H1 (cell line): ENCODE measurements at regions not wholly inside any gene's neighbourhood (a gene's known extent, or its start where the extent isn't known, plus 50 kb on each side); places are given as distances from the start of the nearest gene placed in this dataset.
A peak's percentile ranks its signal among the peaks of the same experiment; 100 is the strongest.

Source experiments
- CTCF ChIA-PET: fragments of 300-600 bp; sonication (Branson Sonifier 250); formaldehyde crosslinking; loops from one replicate; lab custom pipeline; 2021; ENCODE audit not compliant: partially characterized antibody; lab: Charles Lee
- POLR2A ChIA-PET: fragments of 300-600 bp; sonication (Branson Sonifier 250); formaldehyde crosslinking; loops from one replicate; lab custom pipeline; 2021; ENCODE audit warnings: inconsistent platforms; ENCODE audit not compliant: partially characterized antibody; lab: Charles Lee
- DNase-seq, 2 experiments: peaks; one replicate each; pipeline versions ENCODE4 v3.0.0 to v3.0.0-alpha.2; 2010 to 2022; ENCODE audit warnings: low spot score in 2 of 2, low read depth in 1 of 2, mixed read lengths in 1 of 2
- FAIRE-seq: peaks from 2 replicates; lab custom pipeline; 2011; peaks lifted over from hg19 to GRCh38; lab: Jason Lieb, UNC
- H2AFZ ChIP-seq: 2 replicates; pipeline ENCODE4 v1.8.1; 2012; ENCODE audit warnings: low read length, inconsistent platforms
- H2AK5ac ChIP-seq: 2 replicates; pipeline ENCODE4 v1.6.1; 2013; ENCODE audit warnings: low read depth, low read length
- H2BK120ac ChIP-seq: replicated peaks from 2 replicates; pipeline ENCODE3; 2013; ENCODE audit warnings: low read depth, low read length, inconsistent platforms
- H2BK12ac ChIP-seq: 2 replicates; pipeline ENCODE4 v1.6.1; 2013; ENCODE audit warnings: low read depth, low read length
- H2BK15ac ChIP-seq: 2 replicates; pipeline ENCODE4 v1.6.1; 2013; ENCODE audit warnings: low read length
- H2BK20ac ChIP-seq: 2 replicates; pipeline ENCODE4 v1.6.1; 2013; ENCODE audit warnings: low read length
- H2BK5ac ChIP-seq: 2 replicates; pipeline ENCODE4 v1.6.1; 2013; ENCODE audit warnings: low read depth, low read length
- H3K14ac ChIP-seq: 2 replicates; pipeline ENCODE4 v1.6.1; 2013; ENCODE audit warnings: inconsistent platforms; ENCODE audit not compliant: insufficient read length
- H3K18ac ChIP-seq: 2 replicates; pipeline ENCODE4 v1.6.1; 2013; ENCODE audit warnings: low read length; ENCODE audit errors: extremely low read depth
- H3K23ac ChIP-seq: 2 replicates; pipeline ENCODE4 v1.6.1; 2013; ENCODE audit warnings: inconsistent platforms; ENCODE audit not compliant: insufficient read length
- H3K23me2 ChIP-seq: 2 replicates; pipeline ENCODE4 v1.6.1; 2013; ENCODE audit warnings: low read depth, low read length
- H3K27ac ChIP-seq: 2 replicates; pipeline ENCODE4 v1.6.1; 2011; ENCODE audit warnings: low read depth, low read length, inconsistent platforms
- H3K27me3 ChIP-seq, 4 experiments: replicated peaks in 1 of 4; 1 replicate in 1 of 4; 2 replicates in 3 of 4; pipeline versions ENCODE4 v1.6.1 to v1.8.1; 2011 to 2013; ENCODE audit warnings: low read length in 3 of 4, mild to moderate bottlenecking in 3 of 4, inconsistent platforms in 2 of 4, mixed read lengths in 2 of 4, moderate library complexity in 1 of 4; ENCODE audit not compliant: control insufficient read depth in 3 of 4, insufficient read depth in 3 of 4; ENCODE audit errors: extremely low read depth in 1 of 4
- H3K36me3 ChIP-seq, 4 experiments: 2 replicates each; pipeline versions ENCODE4 v1.6.1 to v1.8.1; 2011 to 2013; ENCODE audit warnings: mild to moderate bottlenecking in 4 of 4, low read length in 3 of 4, moderate library complexity in 2 of 4, control low read depth in 1 of 4, inconsistent platforms in 1 of 4; ENCODE audit not compliant: insufficient read depth in 4 of 4, control insufficient read depth in 2 of 4
- H3K4ac ChIP-seq: replicated peaks from 2 replicates; pipeline ENCODE3; 2013; ENCODE audit warnings: low read length, low read depth, mixed read lengths, inconsistent platforms; ENCODE audit not compliant: insufficient read length
- H3K4me1 ChIP-seq, 4 experiments: replicated peaks in 1 of 4; 1 replicate in 1 of 4; 2 replicates in 3 of 4; pipeline versions ENCODE4 v1.6.1 to v1.8.1; 2011 to 2013; ENCODE audit warnings: low read length in 3 of 4, inconsistent platforms in 2 of 4, mixed read lengths in 1 of 4; ENCODE audit not compliant: insufficient read depth in 4 of 4, control insufficient read depth in 3 of 4
- H3K4me2 ChIP-seq, 2 experiments: 2 replicates each; pipeline versions ENCODE4 v1.6.1 to v1.8.1; 2011 to 2013; ENCODE audit warnings: low read depth in 2 of 2, low read length in 2 of 2, control low read depth in 1 of 2, inconsistent platforms in 1 of 2, mild to moderate bottlenecking in 1 of 2; ENCODE audit not compliant: insufficient read depth in 1 of 2
- H3K4me3 ChIP-seq, 4 experiments: fragments of 200-600, 300-600 bp in 1 of 4; sonication (generic), shearing (Covaris generic), sonication (Bioruptor Twin) in 1 of 4; 2 replicates each; pipeline versions ENCODE4 v1.5.1 to v1.8.1; 2011 to 2016; ENCODE audit warnings: low read length in 4 of 4, low read depth in 3 of 4, control low read depth in 2 of 4, inconsistent platforms in 2 of 4, mild to moderate bottlenecking in 2 of 4, mixed read lengths in 1 of 4, moderate library complexity in 1 of 4; ENCODE audit not compliant: insufficient read depth in 2 of 4; ENCODE audit errors: extremely low read depth in 1 of 4
- H3K56ac ChIP-seq: replicated peaks from 2 replicates; pipeline ENCODE3; 2013; ENCODE audit warnings: low read depth, mild to moderate bottlenecking, mixed read lengths, low read length, inconsistent platforms; ENCODE audit not compliant: insufficient read length
- H3K79me1 ChIP-seq: 2 replicates; pipeline ENCODE4 v1.6.1; 2013; ENCODE audit warnings: low read depth, low read length, control low read depth
- H3K79me2 ChIP-seq, 2 experiments: 2 replicates each; pipeline versions ENCODE4 v1.6.1 to v1.8.1; 2012 to 2013; ENCODE audit warnings: low read length in 2 of 2, mild to moderate bottlenecking in 2 of 2, inconsistent platforms in 1 of 2; ENCODE audit not compliant: insufficient read depth in 2 of 2, control insufficient read depth in 1 of 2
- H3K9ac ChIP-seq, 4 experiments: replicated peaks in 1 of 4; 1 replicate in 1 of 4; 2 replicates in 3 of 4; pipeline versions ENCODE4 v1.6.1 to v1.8.1; 2011 to 2013; ENCODE audit warnings: low read depth in 3 of 4, low read length in 3 of 4, control low read depth in 2 of 4, mild to moderate bottlenecking in 2 of 4, moderate library complexity in 2 of 4, inconsistent platforms in 1 of 4; ENCODE audit errors: extremely low read depth in 1 of 4
- H3K9me3 ChIP-seq, 2 experiments: 2 replicates each; pipeline versions ENCODE4 v1.6.1 to v1.8.1; 2012 to 2013; ENCODE audit warnings: mild to moderate bottlenecking in 2 of 2, moderate library complexity in 2 of 2, control low read depth in 1 of 2, inconsistent platforms in 1 of 2, low read depth in 1 of 2, low read length in 1 of 2, mixed read lengths in 1 of 2; ENCODE audit not compliant: insufficient read depth in 2 of 2
- H4K20me1 ChIP-seq, 2 experiments: replicated peaks in 1 of 2; 2 replicates each; pipeline versions ENCODE3 to v1.8.1; 2011 to 2013; ENCODE audit warnings: inconsistent platforms in 2 of 2, low read length in 2 of 2, mild to moderate bottlenecking in 1 of 2; ENCODE audit not compliant: insufficient read depth in 2 of 2, control insufficient read depth in 1 of 2
- H4K5ac ChIP-seq: 2 replicates; pipeline ENCODE4 v1.6.1; 2013; ENCODE audit warnings: low read length, low read depth, mixed read lengths, inconsistent platforms; ENCODE audit not compliant: insufficient read length
- H4K8ac ChIP-seq: 2 replicates; pipeline ENCODE4 v1.8.0; 2013; ENCODE audit warnings: mild to moderate bottlenecking, moderate library complexity, low read length, inconsistent platforms; ENCODE audit not compliant: insufficient read depth; ENCODE audit errors: extremely low read depth
- H4K91ac ChIP-seq: replicated peaks from 2 replicates; pipeline ENCODE3; 2013; ENCODE audit warnings: low read length, mixed read lengths, inconsistent platforms; ENCODE audit not compliant: insufficient read length
- ATF2 ChIP-seq: IDR thresholded peaks from 2 replicates; pipeline ENCODE4 v1.6.1; 2012; ENCODE audit warnings: low read length, inconsistent platforms
- ATF3 ChIP-seq: IDR thresholded peaks from 2 replicates; pipeline ENCODE4 v1.6.1; 2011; ENCODE audit warnings: low read depth, mild to moderate bottlenecking, low read length; ENCODE audit not compliant: insufficient read depth
- FOSL1 ChIP-seq: IDR thresholded peaks from 2 replicates; pipeline ENCODE4 v1.6.1; 2011; ENCODE audit warnings: mild to moderate bottlenecking, low read depth, low read length, moderate library complexity; ENCODE audit not compliant: insufficient read depth
- GTF2F1 ChIP-seq: IDR thresholded peaks from 2 replicates; pipeline ENCODE4 v1.6.1; 2012; ENCODE audit warnings: low read depth, low read length, improper control_type of control experiment, borderline replicate concordance
- NANOG ChIP-seq: IDR thresholded peaks from 2 replicates; pipeline ENCODE4 v1.6.1; 2011; ENCODE audit warnings: low read length, low read depth, mild to moderate bottlenecking, inconsistent platforms; ENCODE audit not compliant: insufficient read depth, poor library complexity, severe bottlenecking
- PHF8 ChIP-seq: fragments of 200-600 bp; sonication (generic); conservative IDR thresholded peaks from 2 replicates; pipeline ENCODE4 v1.7.1; 2012; ENCODE audit warnings: low read depth, mild to moderate bottlenecking, inconsistent platforms, low read length, moderate library complexity
- WGBS, 2 experiments: shearing (Covaris generic) in 1 of 2; methylation state at CpG; one replicate each; pipeline versions ENCODE4 v1.1.6 to v1.1.7; 2013 to 2015; ENCODE audit warnings: low lambda C conversion rate in 2 of 2, mixed read lengths in 2 of 2, inconsistent platforms in 1 of 2, low coverage in 1 of 2, missing lambda C conversion rate in 1 of 2; ENCODE audit not compliant: insufficient replicate concordance in 2 of 2, insufficient coverage in 1 of 2, insufficient read length in 1 of 2; ENCODE audit errors: extremely low coverage in 1 of 2, missing lambda C conversion rate in 1 of 2; 5-methylcytosine and 5-hydroxymethylcytosine counted together

- peak overlapping the region; percentile 13; the same call in 1 of the 2 replicates for H2AFZ ChIP-seq
- FAIRE-seq: peak; percentile 63
These were observed 434.8 kb upstream of the IGFBP7 start for GRCh38 chr4:57544811-57545654.

More at GRCh38 chr4:57544811-57545654, 434.8 kb upstream of the IGFBP7 start:
- ChIA-PET POLR2A (interaction anchor here (1.8 kb wide), 1 partner anchor 10 kb away, joined by 7 read pairs; no protein-coding TSS in a partner anchor), CTCF (no interaction called here)
- Histone ChIP-seq H3K36me3 (no peaks in the 10 kb centered on the region), H2BK12ac (no peak overlapping the region), H3K14ac (no peak overlapping the region), H3K79me1 (no peaks in the 10 kb centered on the region), H2BK20ac (no peak overlapping the region), H3K4ac (no peak overlapping the region), H3K9me3 (no peaks in the 10 kb centered on the region), H2AK5ac (no peak overlapping the region), H2BK120ac (no peak overlapping the region), H3K56ac (no peak overlapping the region), H3K79me2 (no peaks in the 10 kb centered on the region), H3K23me2 (no peaks in the 10 kb centered on the region), H3K18ac (no peak overlapping the region), H3K4me3 (peak overlapping the region in 1 of 4 experiments; percentile 11; a peak in 1 of 8 replicates), H3K27ac (no peak overlapping the region), H3K23ac (no peak overlapping the region), H4K20me1 (no peaks in the 10 kb centered on the region), H2BK15ac (no peak overlapping the region), H4K8ac (no peak overlapping the region), H3K4me1 (peaks cover 0 to 4% (median 0%) of the 10 kb centered on the region in 4 experiments; a peak in 1 of 7 replicates)
- peak in 1 of 2 experiments; percentile 42 for DNase-seq
- no peak for TF ChIP-seq PHF8
- no peak for TF ChIP-seq ATF2
- TF ChIP-seq NANOG: peak; percentile 18
- no peak for TF ChIP-seq ATF3
- no peak for TF ChIP-seq GTF2F1
- TF ChIP-seq FOSL1: no peak
- TF ChIP-seq, all 59 proteins: peak for 1
- Histone ChIP-seq H2BK5ac (no peak overlapping the region), H3K4me2 (peak overlapping the region; percentile 15 to 27), H3K27me3 (no peaks in the 10 kb centered on the region), H3K9ac (no peak overlapping the region), H4K91ac (no peak overlapping the region), H4K5ac (no peak overlapping the region)
- WGBS, 2 experiments: 19% methylated on average over 4 of the region's 4 CpGs; no CpG with 5 or more reads in 1 of the 2 experiments
